Testis (tissue), 2 donors: ENCODE measurements at regions not wholly inside any gene's neighbourhood (a gene's known extent, or its start where the extent isn't known, plus 50 kb on each side); places are given as distances from the start of the nearest gene placed in this dataset.

Source experiments
- POLR2A ChIP-seq: fragments of 450-650 bp; IDR thresholded peaks from one replicate; pipeline ENCODE4 v1.6.1; 2017; ENCODE audit warnings: antibody characterized with exemption, mild to moderate bottlenecking, moderate library complexity
- TF ChIP-seq, protein P1 (sequence below), 3 experiments: fragments of 450-650 bp in 2 of 3; fragments of 200-600 bp in 1 of 3; sonication (generic) in 1 of 3; IDR thresholded peaks; one replicate each; pipeline ENCODE4 v1.5.1; 2016 to 2019; ENCODE audit warnings: antibody characterized with exemption in 3 of 3, mild to moderate bottlenecking in 2 of 3, moderate library complexity in 1 of 3

DNA sequence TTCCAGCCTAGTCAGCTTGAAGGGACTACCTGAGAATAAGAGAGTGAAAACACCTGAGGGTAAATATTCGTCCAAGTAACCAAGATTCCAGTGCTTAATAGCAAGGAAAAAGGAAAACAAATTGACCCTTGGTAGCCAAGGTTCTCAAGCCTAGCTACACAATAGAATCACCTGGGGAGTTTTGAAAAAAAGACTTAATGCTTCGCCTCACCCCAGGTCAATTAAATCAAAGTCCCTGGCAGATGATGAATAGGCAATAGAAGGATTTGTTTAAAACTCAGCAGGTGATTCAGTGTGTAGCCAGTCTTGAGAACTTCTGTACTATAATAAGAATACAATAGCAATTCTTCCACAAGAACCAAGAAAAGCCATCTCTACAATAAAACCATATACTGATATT is 500.2 kb downstream of the XIRP2 start:
- TF ChIP-seq POLR2A: no peak
- TF ChIP-seq, protein P1, sequence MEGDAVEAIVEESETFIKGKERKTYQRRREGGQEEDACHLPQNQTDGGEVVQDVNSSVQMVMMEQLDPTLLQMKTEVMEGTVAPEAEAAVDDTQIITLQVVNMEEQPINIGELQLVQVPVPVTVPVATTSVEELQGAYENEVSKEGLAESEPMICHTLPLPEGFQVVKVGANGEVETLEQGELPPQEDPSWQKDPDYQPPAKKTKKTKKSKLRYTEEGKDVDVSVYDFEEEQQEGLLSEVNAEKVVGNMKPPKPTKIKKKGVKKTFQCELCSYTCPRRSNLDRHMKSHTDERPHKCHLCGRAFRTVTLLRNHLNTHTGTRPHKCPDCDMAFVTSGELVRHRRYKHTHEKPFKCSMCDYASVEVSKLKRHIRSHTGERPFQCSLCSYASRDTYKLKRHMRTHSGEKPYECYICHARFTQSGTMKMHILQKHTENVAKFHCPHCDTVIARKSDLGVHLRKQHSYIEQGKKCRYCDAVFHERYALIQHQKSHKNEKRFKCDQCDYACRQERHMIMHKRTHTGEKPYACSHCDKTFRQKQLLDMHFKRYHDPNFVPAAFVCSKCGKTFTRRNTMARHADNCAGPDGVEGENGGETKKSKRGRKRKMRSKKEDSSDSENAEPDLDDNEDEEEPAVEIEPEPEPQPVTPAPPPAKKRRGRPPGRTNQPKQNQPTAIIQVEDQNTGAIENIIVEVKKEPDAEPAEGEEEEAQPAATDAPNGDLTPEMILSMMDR (IDR thresholded peaks at IDR 0.05): no peak
